RWPE1 (cell line): ENCODE measurements at regions not wholly inside any gene's neighbourhood (a gene's known extent, or its start where the extent isn't known, plus 50 kb on each side); places are given as distances from the start of the nearest gene placed in this dataset.
"Not testable (repeated sequence)": the region's sequence is repeated elsewhere in the genome, so short reads cannot be mapped to it uniquely, and the experiment has no call there.

Experiments used
- CTCF ChIA-PET: fragments of 350-600 bp; sonication (Branson Sonifier 250); formaldehyde crosslinking; extraction: SDS; loops from one replicate; lab custom pipeline; 2021; lab: Yijun Ruan, JAX
- POLR2A ChIA-PET: fragments of 400-600 bp; formaldehyde crosslinking; extraction: SDS; loops from one replicate; lab custom pipeline; 2020; ENCODE audit warnings: antibody characterized with exemption; ENCODE audit not compliant: low non-redundant PET; lab: Yijun Ruan, JAX
- DNase-seq: peaks from one replicate; pipeline ENCODE4 v3.0.0; 2012; ENCODE audit warnings: low spot score
- H3K27ac ChIP-seq: fragments of 450-650 bp; 2 replicates; pipeline ENCODE4 v1.5.1; 2017
- TF ChIP-seq, protein P1 (sequence below): fragments of 450-650 bp; conservative IDR thresholded peaks from 2 replicates; pipeline ENCODE4 v1.5.1; 2017; ENCODE audit warnings: low read depth, mild to moderate bottlenecking

DNA sequence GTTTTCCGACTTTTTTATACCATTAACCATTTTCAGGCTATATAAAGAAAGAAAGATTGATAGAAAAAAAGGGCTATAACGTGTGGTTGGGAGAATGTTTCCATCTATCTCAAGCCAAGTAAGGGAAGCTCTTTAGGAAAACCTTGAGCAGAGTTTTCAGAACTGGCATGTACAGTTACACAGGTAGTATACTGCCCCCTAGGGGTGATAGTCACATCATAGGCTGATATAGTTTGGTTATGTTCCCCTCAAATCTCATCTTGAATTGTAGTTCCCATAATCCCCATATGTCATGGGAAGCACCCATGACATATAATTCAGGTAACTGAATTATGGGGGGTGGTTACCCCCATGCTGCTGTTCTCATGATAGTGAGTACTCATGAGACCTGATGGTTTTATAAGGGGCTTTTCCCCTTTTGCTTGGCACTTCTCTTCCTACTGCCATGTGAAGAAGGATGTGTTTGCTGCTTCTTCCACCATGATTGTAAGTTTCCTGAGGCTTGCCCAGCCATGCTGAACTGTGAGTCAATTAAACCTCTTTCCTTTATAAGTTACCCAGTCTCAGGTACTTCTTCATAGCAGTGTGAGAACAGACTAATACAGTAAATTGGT is 186.8 kb downstream of the TMA16 start:
- DNase-seq = no peak
- ChIA-PET CTCF (interaction anchor here (0.6 kb wide), 2 partner anchors 23 to 709 kb away, joined by 3 to 4 read pairs; no protein-coding TSS in a partner anchor), POLR2A (no interaction called here)
- no peak overlapping the region for H3K27ac ChIP-seq
- TF ChIP-seq, protein P1, sequence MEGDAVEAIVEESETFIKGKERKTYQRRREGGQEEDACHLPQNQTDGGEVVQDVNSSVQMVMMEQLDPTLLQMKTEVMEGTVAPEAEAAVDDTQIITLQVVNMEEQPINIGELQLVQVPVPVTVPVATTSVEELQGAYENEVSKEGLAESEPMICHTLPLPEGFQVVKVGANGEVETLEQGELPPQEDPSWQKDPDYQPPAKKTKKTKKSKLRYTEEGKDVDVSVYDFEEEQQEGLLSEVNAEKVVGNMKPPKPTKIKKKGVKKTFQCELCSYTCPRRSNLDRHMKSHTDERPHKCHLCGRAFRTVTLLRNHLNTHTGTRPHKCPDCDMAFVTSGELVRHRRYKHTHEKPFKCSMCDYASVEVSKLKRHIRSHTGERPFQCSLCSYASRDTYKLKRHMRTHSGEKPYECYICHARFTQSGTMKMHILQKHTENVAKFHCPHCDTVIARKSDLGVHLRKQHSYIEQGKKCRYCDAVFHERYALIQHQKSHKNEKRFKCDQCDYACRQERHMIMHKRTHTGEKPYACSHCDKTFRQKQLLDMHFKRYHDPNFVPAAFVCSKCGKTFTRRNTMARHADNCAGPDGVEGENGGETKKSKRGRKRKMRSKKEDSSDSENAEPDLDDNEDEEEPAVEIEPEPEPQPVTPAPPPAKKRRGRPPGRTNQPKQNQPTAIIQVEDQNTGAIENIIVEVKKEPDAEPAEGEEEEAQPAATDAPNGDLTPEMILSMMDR = no peak

DNA sequence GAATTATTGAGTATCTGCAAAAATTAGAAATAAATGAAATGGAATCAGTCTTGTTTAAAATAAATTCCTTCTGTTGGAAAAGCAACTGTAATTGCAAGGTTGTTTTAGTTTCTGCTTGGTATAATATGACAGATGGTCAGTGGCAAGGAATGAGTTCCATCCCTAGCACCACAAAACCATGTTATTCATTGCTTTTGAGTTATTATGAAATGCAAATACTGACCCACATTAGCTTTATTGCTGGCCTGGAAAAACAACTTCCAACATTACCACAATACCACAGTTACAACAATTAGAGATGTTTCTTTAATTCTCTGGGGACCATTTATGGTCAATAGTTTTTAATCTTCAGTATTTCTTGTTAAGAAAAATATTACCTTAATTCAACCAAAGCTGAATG is 194.4 kb downstream of the TMA16 start:
- TF ChIP-seq, protein P1 = no peak
- no peak for DNase-seq
- no peak overlapping the region for H3K27ac ChIP-seq
- ChIA-PET CTCF (interaction anchor here (0.6 kb wide), 1 partner anchor 28 kb away, joined by 5 read pairs; no protein-coding TSS in a partner anchor), POLR2A (no interaction called here)

DNA sequence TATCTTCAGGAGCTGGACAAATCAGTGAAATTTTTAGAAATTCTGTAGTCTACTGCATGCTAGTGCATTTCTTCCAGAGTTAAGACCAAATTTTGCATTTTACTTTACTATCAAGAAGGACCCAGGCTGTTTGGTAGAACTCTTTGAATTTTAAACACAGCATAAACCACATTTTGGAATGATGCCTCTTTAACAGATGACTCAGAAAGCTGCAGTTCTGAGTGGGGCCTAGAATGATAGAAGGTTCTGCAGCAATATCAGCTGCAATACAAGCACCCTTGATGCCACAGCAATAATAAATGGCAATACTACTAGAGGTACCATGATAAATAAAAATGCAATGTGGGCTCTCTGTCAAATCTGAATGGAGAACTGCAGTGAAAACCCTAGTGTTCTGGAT is 198.7 kb downstream of the TMA16 start:
- TF ChIP-seq, protein P1 = no peak
- ChIA-PET CTCF (interaction anchor here (0.6 kb wide), 1 partner anchor 800 kb away, joined by 3 read pairs; no protein-coding TSS in a partner anchor), POLR2A (no interaction called here)
- no peak for DNase-seq
- no peak overlapping the region for H3K27ac ChIP-seq

DNA sequence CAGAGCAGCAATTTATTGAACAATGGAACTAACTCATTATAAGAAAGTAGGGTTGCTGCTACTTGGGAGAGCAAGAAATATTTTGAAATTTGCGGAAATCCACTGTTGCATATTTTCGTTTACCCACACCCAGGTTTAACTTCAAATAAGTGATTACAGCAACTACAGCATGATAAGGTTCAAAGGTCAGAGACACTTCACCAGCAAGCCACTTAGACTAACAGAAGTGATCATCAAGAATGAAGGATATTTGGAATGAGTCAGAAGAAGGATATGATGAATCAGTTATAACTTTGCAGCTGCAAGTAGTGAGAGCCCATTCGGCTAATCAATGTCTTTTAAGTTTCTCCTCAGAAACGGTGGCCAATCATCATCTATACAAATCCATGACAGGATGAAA is 199.3 kb downstream of the TMA16 start:
- H3K27ac ChIP-seq = no peak overlapping the region
- ChIA-PET CTCF (interaction anchor here (0.6 kb wide), 1 partner anchor 103 kb away, joined by 3 read pairs; no protein-coding TSS in a partner anchor), POLR2A (no interaction called here)
- TF ChIP-seq, protein P1 = no peak
- peak; percentile 46 for DNase-seq

DNA sequence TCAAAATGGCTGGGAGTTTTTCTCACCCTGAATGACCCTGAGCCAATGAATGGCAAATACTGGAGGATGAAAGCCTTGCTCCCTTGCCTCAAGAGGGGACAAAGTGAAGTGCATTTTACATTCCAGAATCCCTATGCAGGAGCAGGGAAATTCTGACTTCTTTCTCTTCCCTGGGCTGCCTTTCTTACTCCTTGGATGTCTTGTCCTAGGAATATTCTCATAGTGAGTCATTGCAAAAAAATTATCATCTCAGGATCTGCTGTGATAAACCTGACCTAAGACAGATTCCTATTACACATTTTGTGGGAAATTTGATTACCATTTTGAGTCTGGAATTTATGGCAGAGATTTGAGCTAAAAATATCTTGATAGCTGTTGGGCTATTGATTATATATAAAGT is 199.9 kb downstream of the TMA16 start:
- DNase-seq = peak; percentile 27
- no peak overlapping the region for H3K27ac ChIP-seq
- TF ChIP-seq, protein P1 = no peak
- POLR2A ChIA-PET = no interaction called here
- CTCF ChIA-PET = interaction anchor here (0.6 kb wide), 1 partner anchor 103 kb away, joined by 3 read pairs; no protein-coding TSS in a partner anchor

DNA sequence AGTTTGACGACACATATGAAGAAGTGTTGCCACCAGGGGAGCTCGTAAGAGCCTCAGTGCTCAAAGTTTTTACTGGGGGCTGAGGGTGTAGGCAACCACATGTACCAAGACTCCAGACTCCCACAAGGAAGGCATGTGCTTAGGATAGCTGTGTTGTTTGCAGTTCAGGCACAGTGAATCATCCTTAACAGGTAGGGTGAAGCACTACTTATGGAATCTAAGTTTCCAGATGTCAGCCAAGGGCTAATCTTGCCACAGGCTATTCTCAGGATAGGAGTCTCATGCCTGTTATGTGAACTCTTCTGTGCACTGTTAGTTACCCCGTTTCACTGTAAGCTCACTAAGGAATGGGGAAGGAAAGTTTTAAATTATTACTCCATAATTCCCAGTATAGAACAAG is 202.6 kb downstream of the TMA16 start:
- H3K27ac ChIP-seq = no peak overlapping the region
- TF ChIP-seq, protein P1 = no peak
- CTCF ChIA-PET = interaction anchor here (0.5 to 0.8 kb wide), 2 partner anchors 58 to 576 kb away, joined by 3 to 4 read pairs; no protein-coding TSS in a partner anchor
- POLR2A ChIA-PET = no interaction called here
- peak; percentile 40 for DNase-seq

DNA sequence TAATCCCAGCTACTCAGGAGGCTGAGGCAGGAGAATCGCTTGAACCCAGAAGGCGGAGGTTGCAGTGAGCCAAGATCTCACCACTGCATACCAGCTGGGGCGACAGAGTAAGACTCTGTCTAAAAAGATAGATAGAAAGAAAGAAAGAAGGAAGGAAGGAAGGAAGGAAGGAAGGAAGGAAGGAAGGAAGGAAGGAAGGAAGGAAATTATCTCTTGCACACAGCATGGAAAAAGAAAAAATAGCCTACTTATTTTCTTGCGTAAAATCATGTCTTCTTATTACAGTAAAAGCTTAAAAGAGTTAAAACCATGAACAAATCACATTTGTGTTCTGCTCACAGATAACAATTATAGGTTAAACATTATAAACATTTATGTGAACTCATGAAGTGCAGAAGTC is 205.9 kb downstream of the TMA16 start:
- DNase-seq, POLR2A ChIA-PET, CTCF ChIA-PET: not testable (repeated sequence)

More for the DNA sequence above, 205.9 kb downstream of the TMA16 start:
- not testable (repeated sequence) for H3K27ac ChIP-seq
